SK-N-MC (cell line): ENCODE measurements at regions not wholly inside any gene's neighbourhood (a gene's known extent, or its start where the extent isn't known, plus 50 kb on each side); places are given as distances from the start of the nearest gene placed in this dataset.

Experiments
- FOXP2 ChIP-seq: optimal IDR thresholded peaks from 2 replicates; pipeline ENCODE3; 2011; ENCODE audit warnings: mild to moderate bottlenecking, moderate library complexity; ENCODE audit not compliant: insufficient read depth; ENCODE audit errors: extremely low read length, control extremely low read depth
- POLR2AphosphoS5 ChIP-seq: IDR thresholded peaks from 2 replicates; pipeline ENCODE4 v1.6.1; 2012; ENCODE audit warnings: mild to moderate bottlenecking, low read depth, low read length, borderline replicate concordance

DNA sequence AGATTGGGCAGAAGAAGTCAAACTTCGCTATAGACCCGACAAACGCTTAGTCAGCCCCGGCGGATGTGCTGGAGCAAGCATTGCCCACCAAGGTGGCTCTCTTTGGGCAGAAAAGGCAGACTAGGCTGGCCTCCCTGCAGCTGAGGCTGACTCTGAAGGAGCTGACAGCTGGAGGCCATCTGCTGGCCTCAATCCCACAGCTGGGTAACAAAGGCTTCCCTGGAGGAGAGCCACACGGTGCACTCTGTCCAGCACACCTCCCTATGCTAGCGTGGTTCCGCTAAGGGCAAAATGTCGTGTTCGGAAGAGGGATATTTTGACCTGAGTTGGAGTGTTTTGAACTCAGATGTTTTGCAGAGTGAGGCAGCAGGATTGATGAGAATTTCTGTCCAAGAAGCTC is 103.5 kb upstream of the PTCH1 start:
- TF ChIP-seq POLR2AphosphoS5 (no peak), FOXP2 (no peak)
